ENCODE measurements at regions not wholly inside any gene's neighbourhood (a gene's known extent, or its start where the extent isn't known, plus 50 kb on each side); places are given as distances from the start of the nearest gene placed in this dataset.
A peak's percentile ranks its signal among the peaks of the same experiment; 100 is the strongest.

DNA sequence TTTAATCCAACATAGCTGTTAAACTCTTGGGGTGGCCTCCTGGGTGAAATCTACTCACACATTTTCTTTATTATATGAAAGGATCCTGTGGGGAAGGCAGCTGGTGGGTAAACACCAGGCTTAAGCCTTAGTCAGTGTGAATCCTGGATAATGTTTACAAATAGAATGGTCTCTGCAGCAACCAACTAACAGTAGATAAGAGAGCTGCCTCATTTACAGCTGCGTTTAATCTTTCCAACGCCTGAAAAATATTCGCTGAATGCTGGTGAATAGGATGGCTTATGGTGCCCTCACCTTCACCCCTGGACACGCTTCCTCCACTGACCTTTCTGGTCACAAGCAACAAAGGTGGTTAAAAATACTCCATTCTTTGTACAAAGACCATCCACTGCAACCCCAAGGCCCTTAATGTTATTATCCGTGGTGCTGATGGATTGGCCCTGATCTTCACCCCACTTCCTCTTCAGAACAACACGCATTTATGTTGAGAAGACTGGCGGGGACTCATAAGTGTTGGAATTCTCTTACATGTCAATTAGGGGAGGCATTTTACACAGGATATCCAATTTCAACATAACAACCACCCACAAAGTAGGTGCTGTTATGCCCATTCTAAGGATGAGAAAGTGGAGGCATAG is 120.0 kb upstream of the FRMD4B start:
- H3K4me3 ChIP-seq (ENCODE audit: control insufficient read depth, low read depth, low read length): no peak overlapping the region
- TF ChIP-seq, protein P1, sequence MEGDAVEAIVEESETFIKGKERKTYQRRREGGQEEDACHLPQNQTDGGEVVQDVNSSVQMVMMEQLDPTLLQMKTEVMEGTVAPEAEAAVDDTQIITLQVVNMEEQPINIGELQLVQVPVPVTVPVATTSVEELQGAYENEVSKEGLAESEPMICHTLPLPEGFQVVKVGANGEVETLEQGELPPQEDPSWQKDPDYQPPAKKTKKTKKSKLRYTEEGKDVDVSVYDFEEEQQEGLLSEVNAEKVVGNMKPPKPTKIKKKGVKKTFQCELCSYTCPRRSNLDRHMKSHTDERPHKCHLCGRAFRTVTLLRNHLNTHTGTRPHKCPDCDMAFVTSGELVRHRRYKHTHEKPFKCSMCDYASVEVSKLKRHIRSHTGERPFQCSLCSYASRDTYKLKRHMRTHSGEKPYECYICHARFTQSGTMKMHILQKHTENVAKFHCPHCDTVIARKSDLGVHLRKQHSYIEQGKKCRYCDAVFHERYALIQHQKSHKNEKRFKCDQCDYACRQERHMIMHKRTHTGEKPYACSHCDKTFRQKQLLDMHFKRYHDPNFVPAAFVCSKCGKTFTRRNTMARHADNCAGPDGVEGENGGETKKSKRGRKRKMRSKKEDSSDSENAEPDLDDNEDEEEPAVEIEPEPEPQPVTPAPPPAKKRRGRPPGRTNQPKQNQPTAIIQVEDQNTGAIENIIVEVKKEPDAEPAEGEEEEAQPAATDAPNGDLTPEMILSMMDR (conservative IDR thresholded peaks at IDR 0.05; ENCODE audit: control insufficient read depth, insufficient read depth, low read depth, low read length): no peak
- DNase-seq (ENCODE audit: low read depth): no peak

DNA sequence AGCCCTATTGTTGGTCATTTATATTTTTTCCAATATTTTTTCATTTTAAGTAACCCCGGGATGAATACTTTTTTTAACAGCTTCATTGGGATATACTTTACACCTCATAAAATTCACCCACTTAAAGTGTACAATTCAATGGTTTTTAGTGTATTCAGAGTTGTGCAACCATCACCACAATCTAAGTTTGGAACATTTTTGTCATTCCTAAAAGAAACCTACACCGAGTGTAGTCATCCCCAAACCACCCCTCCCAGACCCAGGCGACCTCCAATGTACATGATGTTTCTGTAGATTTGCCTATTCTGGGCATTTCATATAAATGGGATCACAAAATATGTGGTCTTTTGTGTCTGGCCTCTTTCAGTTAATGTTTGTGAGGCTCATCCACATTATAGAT is 118.3 kb upstream of the FRMD4B start:
- TF ChIP-seq, protein P1 (conservative IDR thresholded peaks at IDR 0.05; ENCODE audit: control insufficient read depth, insufficient read depth, low read depth, low read length): no peak
- H3K4me3 ChIP-seq (ENCODE audit: control insufficient read depth, low read depth, low read length): no peak overlapping the region
- DNase-seq (ENCODE audit: low read depth): peak; percentile 55

DNA sequence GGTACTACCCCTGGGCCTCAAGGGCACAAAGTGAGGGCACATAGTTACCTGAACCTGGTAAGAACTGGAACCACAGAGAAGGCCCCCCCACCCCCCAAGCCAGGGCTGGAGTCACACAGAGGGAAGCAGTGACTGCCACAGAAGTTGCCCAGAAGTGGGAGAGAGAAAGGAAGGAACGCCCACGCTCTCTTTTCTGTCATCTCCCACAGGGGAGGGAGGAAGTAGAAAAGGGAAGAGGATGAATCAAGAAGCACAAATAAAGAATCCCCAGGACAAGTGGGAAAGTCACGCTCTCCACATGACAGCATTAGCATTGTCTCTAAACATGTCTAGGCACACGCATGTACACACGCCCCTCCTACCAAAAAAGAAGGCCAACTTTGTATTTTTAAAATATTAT is 114.7 kb upstream of the FRMD4B start:
- TF ChIP-seq, protein P1 (conservative IDR thresholded peaks at IDR 0.05; ENCODE audit: control insufficient read depth, insufficient read depth, low read depth, low read length): no peak
- DNase-seq (ENCODE audit: low read depth): peak; percentile 5
- no peak overlapping the region for H3K4me3 ChIP-seq (ENCODE audit: control insufficient read depth, low read depth, low read length)

DNA sequence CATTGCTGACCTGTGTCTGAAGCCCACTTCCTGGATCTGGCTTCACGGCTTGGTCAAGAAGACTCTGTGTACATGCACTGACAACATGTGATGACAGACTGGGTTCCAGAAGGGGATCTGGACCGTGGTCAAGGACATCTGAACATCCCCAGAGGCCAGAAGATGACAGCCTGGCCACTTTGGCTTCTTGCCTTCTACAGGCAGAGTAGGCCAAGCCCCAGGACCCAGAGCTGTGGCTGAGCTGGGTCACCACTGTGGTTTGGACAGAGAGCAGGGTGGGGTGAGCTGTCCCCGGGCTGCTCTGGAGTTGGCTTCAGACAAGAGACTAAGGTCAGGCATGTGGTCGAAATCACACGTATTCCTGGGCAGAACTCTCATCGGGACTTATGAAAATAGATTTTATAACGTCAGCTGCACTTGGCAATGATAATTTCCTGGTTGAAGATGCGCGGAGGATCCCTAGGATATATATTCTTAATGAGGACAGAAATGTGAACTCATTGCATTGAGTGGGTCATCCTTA is 114.1 kb upstream of the FRMD4B start:
- peak; percentile 85 for DNase-seq (ENCODE audit: low read depth)
- TF ChIP-seq, protein P1 (conservative IDR thresholded peaks at IDR 0.05; ENCODE audit: control insufficient read depth, insufficient read depth, low read depth, low read length): no peak
- no peak overlapping the region for H3K4me3 ChIP-seq (ENCODE audit: control insufficient read depth, low read depth, low read length)

DNA sequence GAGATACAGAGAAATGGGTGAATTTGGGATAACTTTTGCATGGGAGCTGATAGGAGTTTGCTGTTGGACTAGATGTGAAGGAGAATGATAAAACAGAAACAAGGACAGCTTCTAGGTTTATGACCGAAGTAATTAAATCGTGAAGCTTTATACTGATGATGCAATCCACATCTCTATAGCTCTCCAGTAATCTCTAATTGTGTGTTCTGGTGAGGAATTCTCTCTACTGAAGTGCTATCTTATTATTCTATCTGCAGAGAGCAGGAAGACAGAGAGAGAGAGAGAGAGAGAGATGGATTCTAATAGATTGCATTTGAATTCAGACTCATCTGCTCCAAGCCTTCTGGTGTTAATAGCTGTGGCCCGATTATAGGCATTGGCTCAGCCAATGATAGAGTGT is 113.5 kb upstream of the FRMD4B start:
- TF ChIP-seq, protein P1 (conservative IDR thresholded peaks at IDR 0.05; ENCODE audit: control insufficient read depth, insufficient read depth, low read depth, low read length): no peak
- no peak for DNase-seq (ENCODE audit: low read depth)
- H3K4me3 ChIP-seq (ENCODE audit: control insufficient read depth, low read depth, low read length): no peak overlapping the region

DNA sequence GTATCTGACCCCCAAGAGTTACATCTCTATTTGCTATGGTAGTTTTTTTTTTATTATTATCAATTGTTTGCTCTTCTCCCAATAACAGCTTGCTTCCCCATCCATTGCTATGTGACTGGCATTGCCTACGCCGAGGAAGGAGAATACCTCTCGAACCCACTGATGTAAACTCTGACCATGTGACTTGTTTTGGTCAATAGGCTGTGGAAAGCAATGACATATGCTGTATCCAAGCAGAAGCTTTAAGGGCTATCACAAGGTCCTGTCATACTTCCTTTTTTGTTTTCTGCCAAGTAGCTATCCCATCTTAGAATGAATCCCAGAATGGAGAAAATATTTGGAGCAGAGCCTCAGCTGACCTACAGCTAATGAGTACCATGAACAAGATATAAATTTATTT is 111.0 kb upstream of the FRMD4B start:
- DNase-seq (ENCODE audit: low read depth): no peak
- TF ChIP-seq, protein P1 (conservative IDR thresholded peaks at IDR 0.05; ENCODE audit: control insufficient read depth, insufficient read depth, low read depth, low read length): no peak
- H3K4me3 ChIP-seq (ENCODE audit: control insufficient read depth, low read depth, low read length): no peak overlapping the region
